GM10266 (cell line): ENCODE measurements at regions not wholly inside any gene's neighbourhood (a gene's known extent, or its start where the extent isn't known, plus 50 kb on each side); places are given as distances from the start of the nearest gene placed in this dataset.

Experiments used
- DNase-seq: peaks from one replicate; pipeline ENCODE4 v3.0.0; 2012; ENCODE audit errors: extremely low spot score
- TF ChIP-seq, protein P1 (sequence below): IDR thresholded peaks from 2 replicates; pipeline ENCODE4 v1.5.1; 2012; ENCODE audit warnings: mild to moderate bottlenecking, low read depth; ENCODE audit not compliant: control insufficient read depth, insufficient read depth; ENCODE audit errors: missing control alignments

DNA sequence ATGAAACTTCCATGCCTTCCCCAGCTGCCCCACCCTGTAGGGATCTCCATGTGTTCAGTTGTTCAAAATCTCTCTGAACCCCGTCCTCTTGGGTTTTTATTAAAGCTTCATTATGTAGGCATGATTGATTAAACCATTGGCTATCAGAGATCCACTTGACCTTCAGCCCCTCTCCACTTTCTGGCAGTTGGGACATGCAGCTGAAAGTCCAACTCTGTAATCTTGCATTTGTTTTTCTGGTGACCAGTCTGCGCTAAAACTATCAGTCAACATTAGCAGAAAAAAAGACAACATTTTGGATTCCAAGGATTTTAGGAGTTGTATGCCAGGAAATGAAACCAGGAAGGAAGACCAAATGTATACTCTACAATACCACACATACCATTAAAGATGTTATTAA is 1115.1 kb downstream of the XPNPEP1 start:
- no peak for DNase-seq
- TF ChIP-seq, protein P1, sequence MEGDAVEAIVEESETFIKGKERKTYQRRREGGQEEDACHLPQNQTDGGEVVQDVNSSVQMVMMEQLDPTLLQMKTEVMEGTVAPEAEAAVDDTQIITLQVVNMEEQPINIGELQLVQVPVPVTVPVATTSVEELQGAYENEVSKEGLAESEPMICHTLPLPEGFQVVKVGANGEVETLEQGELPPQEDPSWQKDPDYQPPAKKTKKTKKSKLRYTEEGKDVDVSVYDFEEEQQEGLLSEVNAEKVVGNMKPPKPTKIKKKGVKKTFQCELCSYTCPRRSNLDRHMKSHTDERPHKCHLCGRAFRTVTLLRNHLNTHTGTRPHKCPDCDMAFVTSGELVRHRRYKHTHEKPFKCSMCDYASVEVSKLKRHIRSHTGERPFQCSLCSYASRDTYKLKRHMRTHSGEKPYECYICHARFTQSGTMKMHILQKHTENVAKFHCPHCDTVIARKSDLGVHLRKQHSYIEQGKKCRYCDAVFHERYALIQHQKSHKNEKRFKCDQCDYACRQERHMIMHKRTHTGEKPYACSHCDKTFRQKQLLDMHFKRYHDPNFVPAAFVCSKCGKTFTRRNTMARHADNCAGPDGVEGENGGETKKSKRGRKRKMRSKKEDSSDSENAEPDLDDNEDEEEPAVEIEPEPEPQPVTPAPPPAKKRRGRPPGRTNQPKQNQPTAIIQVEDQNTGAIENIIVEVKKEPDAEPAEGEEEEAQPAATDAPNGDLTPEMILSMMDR = no peak

DNA sequence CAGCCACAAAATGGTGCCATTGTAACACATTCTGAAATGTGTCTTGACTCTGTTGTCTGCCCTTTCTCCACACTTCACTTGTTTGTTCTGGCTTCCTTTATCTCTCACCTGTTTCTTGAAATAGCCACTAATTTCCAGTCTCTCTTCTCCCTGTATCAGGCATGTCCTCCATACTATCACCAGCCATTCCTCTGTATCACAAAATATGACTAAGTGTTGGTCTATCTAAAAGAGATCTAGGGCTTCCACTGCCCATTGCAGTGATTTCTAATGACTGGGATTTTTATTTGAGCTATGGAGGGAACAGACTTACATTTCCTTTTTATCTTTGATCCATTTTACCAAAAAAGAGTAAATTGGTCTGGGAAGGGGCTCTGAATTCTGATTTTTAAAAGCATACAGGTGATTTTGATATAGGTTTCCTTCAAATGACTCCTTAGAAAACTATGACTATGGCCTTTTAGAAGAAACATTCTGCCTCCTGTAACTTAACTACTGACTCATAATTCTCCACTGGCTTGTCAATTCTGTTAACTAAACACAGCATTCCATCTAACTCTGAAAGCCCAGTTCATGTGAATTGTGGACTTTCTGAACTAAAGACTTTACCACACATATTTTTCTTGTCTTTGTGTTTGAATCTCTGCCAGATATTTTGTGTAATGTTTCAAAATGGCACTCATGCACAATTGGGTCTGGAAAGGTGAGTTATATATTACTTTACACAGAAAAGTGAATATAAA is 1121.4 kb downstream of the XPNPEP1 start:
- DNase-seq = no peak
- TF ChIP-seq, protein P1 = no peak

DNA sequence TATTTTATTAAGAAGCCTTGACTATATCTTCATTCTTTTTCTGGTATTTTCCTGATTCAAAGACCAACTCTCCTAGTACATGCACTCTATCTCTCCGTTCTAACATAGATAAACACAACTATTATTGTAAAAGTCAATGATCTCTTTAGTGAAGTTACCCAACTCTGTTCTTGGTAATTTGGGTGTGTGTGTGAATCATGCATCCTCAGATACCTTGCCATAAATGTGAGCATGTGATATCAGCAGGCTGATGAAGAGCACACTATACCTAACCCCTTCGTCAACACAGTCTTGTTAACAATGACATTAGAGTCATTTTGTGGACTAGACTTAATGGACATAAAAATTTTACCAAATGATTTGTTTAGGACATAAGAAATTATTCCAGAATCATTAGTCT is 1122.1 kb downstream of the XPNPEP1 start:
- no peak for DNase-seq
- TF ChIP-seq, protein P1 = no peak

DNA sequence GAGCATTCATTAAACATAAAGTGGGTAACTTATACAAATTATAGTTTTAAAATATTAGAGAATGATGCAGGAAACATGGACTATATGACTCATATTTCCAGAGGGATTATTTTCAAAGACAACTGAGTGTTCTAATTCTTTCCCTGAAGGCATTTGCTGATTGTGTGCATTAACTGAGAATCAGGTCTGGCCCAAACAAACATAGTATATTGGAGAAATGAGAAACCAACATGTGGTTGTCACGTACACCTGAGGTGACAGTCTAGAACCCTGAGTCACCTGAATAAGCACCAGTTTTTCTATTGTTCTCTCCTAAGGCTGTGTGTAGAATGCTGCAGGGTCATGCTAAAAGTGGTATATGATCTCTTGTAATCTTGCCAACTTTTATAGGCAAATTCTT is 1125.7 kb downstream of the XPNPEP1 start:
- DNase-seq = no peak

DNA sequence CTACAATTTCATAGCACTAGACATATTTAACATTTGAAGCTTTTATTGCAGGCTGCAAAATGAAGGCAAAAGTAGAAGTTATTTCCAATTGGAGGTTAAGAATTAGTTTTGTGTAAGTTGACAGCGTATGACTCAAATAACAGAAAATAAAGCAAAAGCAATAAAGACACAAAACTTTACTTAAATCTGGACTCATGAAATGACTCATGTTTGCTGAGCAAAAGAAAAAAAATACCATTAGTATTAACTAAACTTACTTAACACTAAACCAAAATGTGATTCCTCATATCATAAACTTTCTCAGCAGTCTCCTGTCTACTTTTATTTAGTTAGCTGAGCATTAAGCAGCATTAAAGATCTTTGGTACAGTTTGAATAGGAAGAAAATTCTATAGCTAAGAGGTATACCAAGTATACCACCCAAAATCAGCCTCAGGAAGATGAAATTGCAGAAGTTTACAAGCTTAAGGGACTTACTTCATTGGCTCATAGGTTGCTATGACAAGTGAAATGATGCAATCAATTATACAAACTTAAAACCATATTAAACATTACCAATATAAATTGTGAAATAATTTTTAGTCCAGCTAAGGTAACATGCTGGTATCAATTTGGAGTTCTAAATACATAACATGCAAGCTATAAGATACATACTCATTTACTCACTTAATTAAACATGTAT is 1131.4 kb downstream of the XPNPEP1 start:
- TF ChIP-seq, protein P1 = no peak

More for the DNA sequence above, 1125.7 kb downstream of the XPNPEP1 start:
- TF ChIP-seq, protein P1 = no peak

DNA sequence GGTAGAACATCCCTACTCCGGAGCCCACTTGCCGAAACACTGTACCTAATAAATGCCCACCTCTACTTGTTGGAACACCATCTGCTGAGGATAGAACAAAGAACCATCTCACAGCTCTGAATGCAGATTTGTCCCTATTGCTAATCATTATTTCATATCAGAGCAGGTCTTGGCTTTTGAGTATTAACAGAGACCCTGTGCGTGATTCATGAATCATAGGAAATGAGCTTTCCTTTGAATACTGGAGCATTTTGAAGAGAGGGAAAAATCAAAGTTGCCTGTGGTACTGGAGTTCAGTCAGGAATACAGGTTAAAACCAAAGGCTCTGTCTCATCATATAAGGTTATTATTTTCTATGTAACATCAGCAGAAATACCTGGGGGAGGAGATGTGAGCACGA is 1132.3 kb downstream of the XPNPEP1 start:
- DNase-seq = no peak
- TF ChIP-seq, protein P1 = no peak

More for the DNA sequence above, 1131.4 kb downstream of the XPNPEP1 start:
- DNase-seq = no peak

DNA sequence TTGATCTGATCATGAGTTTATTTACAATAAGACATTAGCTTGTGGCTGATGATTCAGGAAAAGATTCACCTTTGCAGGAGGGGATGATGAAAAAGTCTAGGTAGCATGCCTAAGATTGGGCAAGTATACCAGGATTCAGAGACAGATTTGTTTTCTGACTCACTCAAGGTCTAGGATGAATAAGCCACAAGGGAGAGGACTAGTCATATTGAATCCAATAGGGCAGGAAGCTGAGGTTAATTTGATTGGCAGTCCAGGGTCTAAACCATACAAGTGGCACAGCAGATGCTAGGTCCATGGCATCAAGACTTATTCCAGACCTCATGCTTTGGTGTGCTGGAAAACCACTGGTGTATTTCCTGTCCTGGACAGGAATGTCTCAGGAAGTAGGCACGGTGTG is 1133.4 kb downstream of the XPNPEP1 start:
- no peak for DNase-seq
- TF ChIP-seq, protein P1 = no peak
